ENCODE measurements at regions not wholly inside any gene's neighbourhood (a gene's known extent, or its start where the extent isn't known, plus 50 kb on each side); places are given as distances from the start of the nearest gene placed in this dataset.
"Not testable (repeated sequence)": the region's sequence is repeated elsewhere in the genome, so short reads cannot be mapped to it uniquely, and the experiment has no call there.

- RAD21 ChIA-PET (ENCODE audit: low non-redundant PET in 1 of 2, low total read pairs in 2 of 2, uncharacterized antibody in 2 of 2, unreplicated experiment in 2 of 2); H3K9me2 ChIP-seq (ENCODE audit: insufficient read depth); H2AFZ ChIP-seq (ENCODE audit: low read depth, low read length, poor library complexity, severe bottlenecking); H3K27ac ChIP-seq (ENCODE audit: low read depth, low read length); H3K36me3 ChIP-seq (ENCODE audit: control insufficient read depth in 1 of 2, insufficient read depth in 2 of 2, low read length in 2 of 2); ATAC-seq; intact Hi-C loops (cut with micrococcal nuclease); H3K27me3 ChIP-seq (ENCODE audit: insufficient read depth, low read length); H3K79me2 ChIP-seq (ENCODE audit: insufficient read depth, low read length); H3K9me3 ChIP-seq (ENCODE audit: control insufficient read depth in 1 of 2, insufficient read depth in 1 of 2, low read depth in 1 of 2, low read length in 2 of 2); POLR2A ChIA-PET; H4K20me1 ChIP-seq (ENCODE audit: insufficient read depth); DNase-seq (ENCODE audit: low read depth, low spot score); H3K4me3 ChIP-seq (replicated peaks in 1 of 2; ENCODE audit: low read depth in 1 of 2, low read length in 2 of 2); H3K4me1 ChIP-seq (ENCODE audit: control insufficient read depth in 1 of 2, insufficient read depth in 2 of 2, low read length in 2 of 2); H3K9ac ChIP-seq (ENCODE audit: low read length); BruUV-seq (replicated peaks): not testable (repeated sequence)
- CTCF ChIA-PET = interaction anchor here (1.2 to 1.8 kb wide), 2 partner anchors 9 to 11 kb away, joined by 3 to 17 read pairs; no protein-coding TSS in a partner anchor
- 0 out of 6 replicates have a peak, but pooled peaks of 1 of the 3 experiments have one; percentile 3 for TF ChIP-seq CTCF (IDR thresholded peaks at IDR 0.05 in 2 of 3, conservative IDR thresholded peaks at IDR 0.05 in 1 of 3; ENCODE audit: borderline replicate concordance in 1 of 3, insufficient read depth in 1 of 3, low read depth in 2 of 3, low read length in 2 of 3)
- H3K4me2 ChIP-seq (ENCODE audit: low read length) = peak overlapping the region; percentile 42
Observed at GRCh38 chr21:6374232-6374631, 4147.2 kb upstream of the TPTE start.

GRCh38 chr21:6374926-6375325 is 4146.5 kb upstream of the TPTE start:
- DNase-seq (ENCODE audit: low read depth, low spot score); H3K4me2 ChIP-seq (ENCODE audit: low read length); H3K79me2 ChIP-seq (ENCODE audit: insufficient read depth, low read length); POLR2A ChIA-PET; H3K4me1 ChIP-seq (ENCODE audit: control insufficient read depth in 1 of 2, insufficient read depth in 2 of 2, low read length in 2 of 2); ATAC-seq; H3K36me3 ChIP-seq (ENCODE audit: control insufficient read depth in 1 of 2, insufficient read depth in 2 of 2, low read length in 2 of 2); H2AFZ ChIP-seq (ENCODE audit: low read depth, low read length, poor library complexity, severe bottlenecking); H3K9me3 ChIP-seq (ENCODE audit: control insufficient read depth in 1 of 2, insufficient read depth in 1 of 2, low read depth in 1 of 2, low read length in 2 of 2); H4K20me1 ChIP-seq (ENCODE audit: insufficient read depth); BruUV-seq (replicated peaks); RAD21 ChIA-PET (ENCODE audit: low non-redundant PET in 1 of 2, low total read pairs in 2 of 2, uncharacterized antibody in 2 of 2, unreplicated experiment in 2 of 2); intact Hi-C loops (cut with micrococcal nuclease); H3K4me3 ChIP-seq (replicated peaks in 1 of 2; ENCODE audit: low read depth in 1 of 2, low read length in 2 of 2); H3K9me2 ChIP-seq (ENCODE audit: insufficient read depth); H3K9ac ChIP-seq (ENCODE audit: low read length); H3K27me3 ChIP-seq (ENCODE audit: insufficient read depth, low read length); H3K27ac ChIP-seq (ENCODE audit: low read depth, low read length): not testable (repeated sequence)
- CTCF ChIA-PET = interaction anchor here (1.8 kb wide), 1 partner anchor 12 kb away, joined by 17 read pairs; no protein-coding TSS in a partner anchor

GRCh38 chr21:6375776-6376175 is 4145.6 kb upstream of the TPTE start:
- DNase-seq (ENCODE audit: low read depth, low spot score); H3K9ac ChIP-seq (ENCODE audit: low read length); ATAC-seq; H3K9me3 ChIP-seq (ENCODE audit: control insufficient read depth in 1 of 2, insufficient read depth in 1 of 2, low read depth in 1 of 2, low read length in 2 of 2); H3K4me2 ChIP-seq (ENCODE audit: low read length); H3K36me3 ChIP-seq (ENCODE audit: control insufficient read depth in 1 of 2, insufficient read depth in 2 of 2, low read length in 2 of 2); H3K79me2 ChIP-seq (ENCODE audit: insufficient read depth, low read length); RAD21 ChIA-PET (ENCODE audit: low non-redundant PET in 1 of 2, low total read pairs in 2 of 2, uncharacterized antibody in 2 of 2, unreplicated experiment in 2 of 2); H3K4me3 ChIP-seq (replicated peaks in 1 of 2; ENCODE audit: low read depth in 1 of 2, low read length in 2 of 2); H3K4me1 ChIP-seq (ENCODE audit: control insufficient read depth in 1 of 2, insufficient read depth in 2 of 2, low read length in 2 of 2); intact Hi-C loops (cut with micrococcal nuclease); H2AFZ ChIP-seq (ENCODE audit: low read depth, low read length, poor library complexity, severe bottlenecking); H3K27ac ChIP-seq (ENCODE audit: low read depth, low read length); BruUV-seq (replicated peaks); H4K20me1 ChIP-seq (ENCODE audit: insufficient read depth); H3K27me3 ChIP-seq (ENCODE audit: insufficient read depth, low read length); H3K9me2 ChIP-seq (ENCODE audit: insufficient read depth); POLR2A ChIA-PET; CTCF ChIA-PET: not testable (repeated sequence)

- H4K20me1 ChIP-seq (ENCODE audit: insufficient read depth); BruUV-seq (replicated peaks); ATAC-seq; H3K27ac ChIP-seq (ENCODE audit: low read depth, low read length); H3K9me2 ChIP-seq (ENCODE audit: insufficient read depth); H3K4me3 ChIP-seq (replicated peaks in 1 of 2; ENCODE audit: low read depth in 1 of 2, low read length in 2 of 2); POLR2A ChIA-PET; H3K36me3 ChIP-seq (ENCODE audit: control insufficient read depth in 1 of 2, insufficient read depth in 2 of 2, low read length in 2 of 2); H3K79me2 ChIP-seq (ENCODE audit: insufficient read depth, low read length); H3K9me3 ChIP-seq (ENCODE audit: control insufficient read depth in 1 of 2, insufficient read depth in 1 of 2, low read depth in 1 of 2, low read length in 2 of 2); H3K4me2 ChIP-seq (ENCODE audit: low read length); H3K4me1 ChIP-seq (ENCODE audit: control insufficient read depth in 1 of 2, insufficient read depth in 2 of 2, low read length in 2 of 2); H3K27me3 ChIP-seq (ENCODE audit: insufficient read depth, low read length); RAD21 ChIA-PET (ENCODE audit: low non-redundant PET in 1 of 2, low total read pairs in 2 of 2, uncharacterized antibody in 2 of 2, unreplicated experiment in 2 of 2); DNase-seq (ENCODE audit: low read depth, low spot score); H3K9ac ChIP-seq (ENCODE audit: low read length); H2AFZ ChIP-seq (ENCODE audit: low read depth, low read length, poor library complexity, severe bottlenecking); intact Hi-C loops (cut with micrococcal nuclease); CTCF ChIA-PET: not testable (repeated sequence)
Observed at GRCh38 chr21:6376321-6377070, 4144.9 kb upstream of the TPTE start.
